HEK293T (cell line): ENCODE measurements at regions not wholly inside any gene's neighbourhood (a gene's known extent, or its start where the extent isn't known, plus 50 kb on each side); places are given as distances from the start of the nearest gene placed in this dataset.

ENCODE experiments used
- FOXM1 ChIP-seq: fragments of 450-650 bp; IDR thresholded peaks from 2 replicates; pipeline ENCODE4 v1.6.1; 2017; ENCODE audit warnings: mild to moderate bottlenecking, borderline replicate concordance
- HDGF ChIP-seq: fragments of 450-650 bp; IDR thresholded peaks from 2 replicates; pipeline ENCODE4 v1.6.1; 2017; ENCODE audit warnings: antibody characterized with exemption, borderline replicate concordance
- LEF1 ChIP-seq: fragments of 450-650 bp; IDR thresholded peaks from 2 replicates; pipeline ENCODE4 v1.6.1; 2017; ENCODE audit warnings: mild to moderate bottlenecking, borderline replicate concordance
- ZNF384 ChIP-seq: fragments of 450-650 bp; IDR thresholded peaks from 2 replicates; pipeline ENCODE4 v1.6.1; 2016

DNA sequence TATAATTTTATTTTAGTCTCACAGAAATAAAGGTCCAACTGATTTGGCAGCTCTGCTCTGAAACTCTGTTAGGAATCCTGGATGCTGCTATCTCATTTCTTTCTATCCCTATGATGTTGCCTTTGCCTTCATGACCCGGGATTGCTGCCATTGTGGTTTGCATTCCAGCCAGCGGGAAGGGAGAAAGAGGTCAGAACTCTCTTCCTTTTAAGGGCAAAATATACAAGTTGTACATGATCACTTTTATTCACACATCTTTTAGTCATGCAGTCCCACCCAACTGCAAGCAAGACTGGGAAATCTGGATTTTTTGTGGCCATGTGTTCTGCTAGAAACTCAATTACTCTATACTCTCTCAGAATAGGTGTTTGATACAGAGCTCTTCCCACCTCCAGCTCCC lies 263.1 kb upstream of the ZFP64 start:
- TF ChIP-seq LEF1 = no peak
- TF ChIP-seq HDGF = no peak
- TF ChIP-seq FOXM1 = no peak
- TF ChIP-seq ZNF384 = no peak
